CD4-positive, alpha-beta T cell treated with Interleukin-17A for 4 hours (primary cell): ENCODE measurements at regions not wholly inside any gene's neighbourhood (a gene's known extent, or its start where the extent isn't known, plus 50 kb on each side); places are given as distances from the start of the nearest gene placed in this dataset.

ENCODE experiments used
- DNase-seq: peaks from one replicate; pipeline ENCODE4 v3.0.0-alpha.2; 2020; ENCODE audit warnings: mixed read lengths

DNA sequence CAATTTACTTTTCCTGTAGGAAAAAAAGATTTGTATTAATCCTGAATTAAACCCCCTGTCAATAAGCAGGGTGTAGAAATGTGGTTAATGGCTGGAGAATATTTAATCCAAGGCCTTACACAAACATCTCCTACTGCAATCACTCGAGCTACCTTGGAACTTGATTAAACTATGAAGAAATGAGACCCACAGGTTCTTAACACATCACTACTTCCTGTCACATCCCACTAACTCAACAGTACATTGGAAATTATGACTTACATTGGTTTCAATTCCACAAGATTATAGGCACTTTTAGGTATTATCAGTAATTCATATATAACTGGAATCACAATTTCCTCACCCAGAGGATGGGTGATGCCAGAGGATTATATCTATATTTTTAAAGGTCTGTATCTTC is 480.3 kb downstream of the MRPL39 start:
- DNase-seq: no peak

DNA sequence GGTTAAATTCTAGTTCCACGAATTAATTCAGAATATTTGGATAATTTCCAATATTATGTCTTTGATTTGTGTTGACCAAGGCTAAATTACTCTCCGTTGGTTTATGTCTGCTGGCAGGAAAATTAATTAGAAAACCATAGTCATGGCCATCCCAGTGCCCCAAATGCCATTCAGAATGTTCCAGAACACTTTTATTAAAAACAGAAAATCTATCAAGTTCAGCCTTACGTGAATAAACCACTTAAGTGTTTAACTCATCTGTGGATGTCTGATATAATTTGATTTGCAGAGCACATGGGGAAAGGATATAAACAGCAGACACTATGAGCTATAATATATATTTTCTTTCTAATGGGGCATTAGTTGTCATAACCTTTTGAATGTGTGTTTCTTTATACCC is 480.7 kb downstream of the MRPL39 start:
- no peak for DNase-seq

GRCh38 chr21:25118648-25119047 is 488.6 kb downstream of the MRPL39 start:
- no peak for DNase-seq

GRCh38 chr21:25115021-25115420 is 492.3 kb downstream of the MRPL39 start:
- no peak for DNase-seq

- DNase-seq: no peak
These were observed 499.6 kb downstream of the MRPL39 start for GRCh38 chr21:25107708-25108107.

- DNase-seq: no peak
These were observed 503.6 kb downstream of the MRPL39 start for GRCh38 chr21:25103500-25104207.

DNA sequence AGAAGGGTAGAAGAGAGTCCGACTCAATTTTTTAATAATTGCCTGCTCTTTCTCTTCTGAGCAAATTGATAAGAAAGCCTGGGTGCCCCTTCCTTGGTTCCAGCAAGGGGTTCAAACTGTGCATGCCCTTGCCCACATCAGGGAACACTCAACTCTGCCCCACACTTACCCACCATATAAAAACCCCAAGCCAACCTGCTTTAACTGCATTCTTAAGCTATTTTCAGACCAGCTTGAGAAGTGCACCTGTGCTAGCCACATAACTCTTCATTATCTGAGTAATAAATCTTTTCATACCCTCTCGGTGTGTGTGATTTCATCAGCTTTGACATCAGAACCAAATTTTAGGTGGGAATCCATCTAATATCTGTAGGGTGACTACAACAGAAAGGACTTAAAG is 509.6 kb downstream of the MRPL39 start:
- DNase-seq: no peak

- no peak for DNase-seq
These were observed 512.6 kb downstream of the MRPL39 start for GRCh38 chr21:25094695-25095094.

DNA sequence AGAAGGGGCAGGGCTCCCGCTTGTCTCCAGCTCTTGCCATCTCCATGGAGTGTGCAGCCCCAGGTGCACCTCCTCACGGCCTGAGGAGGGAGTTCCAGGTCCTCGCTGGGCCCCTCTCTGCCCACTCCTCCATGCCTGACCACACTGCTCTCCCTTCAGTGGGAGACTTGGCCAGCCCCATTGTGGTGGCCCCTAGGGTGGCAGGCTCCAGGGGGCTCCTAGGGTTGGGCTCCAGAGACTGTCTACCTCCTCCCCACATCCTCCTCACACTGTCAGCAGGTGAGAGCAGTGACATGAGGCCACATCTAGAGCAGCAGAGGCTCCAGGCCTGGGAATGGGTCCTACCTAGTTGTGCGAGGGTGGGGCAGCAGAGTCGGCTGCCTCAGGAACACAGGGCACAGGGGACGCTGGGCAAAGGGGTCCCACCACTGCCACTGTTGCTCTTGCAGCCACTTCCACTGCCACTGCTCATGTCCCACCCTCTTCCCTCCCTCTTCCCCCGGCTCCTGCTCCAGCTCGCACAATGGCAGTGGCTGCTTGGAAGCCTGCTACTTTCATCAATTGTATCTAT is 514.8 kb downstream of the MRPL39 start:
- DNase-seq: no peak

GRCh38 chr21:25081096-25081495 is 526.2 kb downstream of the MRPL39 start:
- no peak for DNase-seq

DNA sequence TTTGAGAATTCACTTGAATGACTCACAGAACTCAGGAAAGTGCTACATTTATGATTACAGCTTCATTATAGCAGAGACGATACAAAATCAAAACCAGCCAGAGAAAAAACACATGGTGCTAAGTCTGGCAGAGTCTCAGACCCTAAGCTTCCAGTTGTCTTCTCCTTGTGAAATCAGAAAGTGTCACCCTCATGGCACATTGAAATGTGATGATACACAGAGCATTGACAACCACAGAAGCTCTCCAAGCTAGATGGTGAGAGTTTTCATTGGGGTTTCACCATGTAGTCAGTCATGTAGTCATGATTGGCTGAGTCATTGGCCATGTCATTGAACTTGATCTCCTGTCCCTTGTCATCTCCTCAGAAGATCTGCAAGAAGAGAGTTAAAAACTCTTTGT is 526.6 kb downstream of the MRPL39 start:
- no peak for DNase-seq

GRCh38 chr21:25080141-25080540 is 527.1 kb downstream of the MRPL39 start:
- DNase-seq: no peak

GRCh38 chr21:25079053-25079452 is 528.2 kb downstream of the MRPL39 start:
- DNase-seq: no peak

DNA sequence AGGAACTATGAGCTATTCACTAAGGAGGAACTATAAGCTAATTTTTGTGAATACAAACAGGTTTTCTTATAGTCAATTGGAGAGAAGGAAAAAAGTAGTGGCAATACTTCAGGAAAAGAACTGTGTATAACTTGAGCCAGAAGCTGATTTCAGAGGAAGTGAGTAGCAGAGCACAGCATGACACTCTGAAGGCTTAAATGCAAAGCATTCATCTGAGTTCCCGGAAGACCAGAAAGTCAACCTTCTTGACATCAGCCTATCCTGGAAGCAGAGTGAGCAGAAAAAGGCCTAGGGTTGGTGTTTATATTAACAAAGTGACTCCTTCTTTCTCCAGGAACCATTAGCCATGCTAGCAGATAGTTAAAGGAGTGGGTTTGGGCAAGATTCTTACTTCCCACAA is 545.2 kb downstream of the MRPL39 start:
- DNase-seq: no peak

GRCh38 chr21:25054689-25055088 is 552.6 kb downstream of the MRPL39 start:
- no peak for DNase-seq

GRCh38 chr21:25039461-25040380 is 567.6 kb downstream of the MRPL39 start:
- no peak for DNase-seq

DNA sequence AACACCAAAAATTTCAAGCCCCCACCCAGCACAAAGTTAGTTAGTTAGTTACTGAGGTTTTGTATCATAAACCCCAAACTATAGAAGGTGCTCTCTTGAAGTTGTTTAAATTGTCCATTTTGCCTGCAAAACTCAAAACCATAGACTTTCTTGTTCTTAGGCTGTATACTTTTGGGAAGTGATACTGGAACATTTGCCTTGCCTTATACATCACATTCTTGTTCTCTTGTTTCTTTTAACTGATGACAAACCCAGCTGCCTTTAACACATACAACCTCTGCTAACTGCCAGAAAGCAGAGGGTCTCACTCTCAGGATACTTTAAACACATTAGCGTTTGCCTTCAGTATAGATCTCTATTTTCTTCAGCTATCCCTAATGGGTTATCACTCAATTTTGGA is 570.5 kb downstream of the MRPL39 start:
- no peak for DNase-seq

DNA sequence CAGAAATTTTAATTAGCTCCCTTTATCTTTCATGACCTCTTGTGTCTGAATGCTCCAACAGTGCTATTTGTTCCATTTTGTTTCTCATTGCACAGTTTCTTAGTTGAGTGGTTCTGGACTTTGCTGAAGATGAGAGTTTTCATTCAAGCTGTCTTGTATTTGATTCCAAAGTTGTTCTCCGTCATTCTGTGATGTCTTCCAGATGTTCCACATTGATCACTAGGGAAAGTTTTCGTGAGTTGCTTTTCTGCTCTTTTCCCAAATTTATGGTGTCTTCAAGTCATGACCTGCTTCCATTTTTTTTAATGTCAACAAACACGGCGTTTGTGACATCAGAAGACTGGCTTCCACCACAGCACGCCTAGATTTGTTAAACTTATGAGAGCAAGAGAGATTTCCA is 575.5 kb downstream of the MRPL39 start:
- DNase-seq: no peak

- DNase-seq: no peak
These were observed 577.7 kb downstream of the MRPL39 start for GRCh38 chr21:25029580-25029979.

GRCh38 chr21:25025596-25025995 is 581.7 kb downstream of the MRPL39 start:
- no peak for DNase-seq

GRCh38 chr21:25024639-25025038 is 582.6 kb downstream of the MRPL39 start:
- DNase-seq: no peak

- DNase-seq: no peak
These were observed 601.9 kb downstream of the MRPL39 start for GRCh38 chr21:25005388-25005787.

- DNase-seq: no peak
These were observed 604.6 kb downstream of the MRPL39 start for GRCh38 chr21:25002676-25003075.

- DNase-seq: no peak
These were observed 612.1 kb downstream of the MRPL39 start for GRCh38 chr21:24995216-24995615.
